ENCODE measurements at regions not wholly inside any gene's neighbourhood (a gene's known extent, or its start where the extent isn't known, plus 50 kb on each side); places are given as distances from the start of the nearest gene placed in this dataset.

DNA sequence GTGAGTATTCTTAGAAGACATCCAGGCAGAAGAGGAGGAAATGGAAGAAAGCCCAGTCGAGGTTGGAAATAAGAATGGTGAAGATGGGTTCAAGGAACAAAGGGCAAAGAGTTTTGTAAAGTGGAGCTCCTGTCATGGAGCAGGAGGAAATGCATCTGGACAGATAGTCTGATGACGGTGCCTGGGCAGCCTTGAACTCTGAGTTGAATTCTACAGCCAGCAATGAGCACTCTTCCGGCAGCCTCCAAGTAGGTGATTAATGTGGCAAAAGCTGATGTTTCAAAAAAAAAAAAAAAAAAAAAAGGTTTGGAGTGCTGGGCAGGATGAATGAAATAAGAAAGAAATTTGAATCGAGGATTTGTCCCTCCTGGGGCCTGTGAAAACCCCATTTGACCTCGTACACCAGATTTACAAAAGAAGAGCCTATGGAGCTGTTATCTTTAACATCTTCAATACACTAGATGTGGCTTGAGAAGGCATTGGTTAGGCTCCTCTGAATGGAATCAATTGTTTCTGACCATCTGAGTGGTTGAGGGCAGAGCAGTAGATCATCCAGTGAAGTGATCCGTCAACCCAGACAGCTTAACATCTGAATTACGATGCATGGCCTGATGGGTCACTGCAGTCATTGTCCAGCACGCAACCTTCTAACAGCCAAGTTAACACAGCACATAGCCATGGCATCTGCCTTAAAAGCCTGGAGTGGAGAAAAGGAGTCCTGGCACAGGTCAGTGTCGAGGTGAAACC, 449.7 kb downstream of the TXNL1 start:
- Histone ChIP-seq H3K56ac (replicated peaks; ENCODE audit: insufficient read length, low read depth, low read length) (no peak overlapping the region), H3K36me3 (ENCODE audit: control insufficient read depth in 2 of 4, insufficient read depth in 4 of 4, low read length in 3 of 4) (no peaks in the 10 kb centered on the region), H4K8ac (ENCODE audit: extremely low read depth, insufficient read depth, low read length) (no peak overlapping the region), H2BK120ac (replicated peaks; ENCODE audit: low read depth, low read length) (no peak overlapping the region), H3K23ac (ENCODE audit: insufficient read length) (no peak overlapping the region), H3K27me3 (replicated peaks in 1 of 4; ENCODE audit: control insufficient read depth in 3 of 4, extremely low read depth in 1 of 4, insufficient read depth in 3 of 4, low read length in 3 of 4) (no peaks in the 10 kb centered on the region), H3K79me2 (ENCODE audit: control insufficient read depth in 1 of 2, insufficient read depth in 2 of 2, low read length in 2 of 2) (no peaks in the 10 kb centered on the region), H2AFZ (ENCODE audit: low read length) (no peak overlapping the region), H3K4me2 (ENCODE audit: insufficient read depth in 1 of 2, low read depth in 2 of 2, low read length in 2 of 2) (no peak overlapping the region), H2AK5ac (ENCODE audit: low read depth, low read length) (no peak overlapping the region), H3K27ac (ENCODE audit: low read depth, low read length) (no peak overlapping the region), H3K23me2 (ENCODE audit: low read depth, low read length) (no peaks in the 10 kb centered on the region), H4K20me1 (replicated peaks in 1 of 2; ENCODE audit: control insufficient read depth in 1 of 2, insufficient read depth in 2 of 2, low read length in 2 of 2) (no peaks in the 10 kb centered on the region), H3K18ac (ENCODE audit: extremely low read depth, low read length) (no peak overlapping the region), H3K79me1 (ENCODE audit: low read depth, low read length) (no peaks in the 10 kb centered on the region), H2BK15ac (ENCODE audit: low read length) (no peak overlapping the region), H2BK20ac (ENCODE audit: low read length) (no peak overlapping the region), H4K91ac (replicated peaks; ENCODE audit: insufficient read length, low read length) (no peak overlapping the region), H2BK12ac (ENCODE audit: low read depth, low read length) (no peak overlapping the region), H3K9ac (replicated peaks in 1 of 4; ENCODE audit: extremely low read depth in 1 of 4, low read depth in 3 of 4, low read length in 3 of 4) (no peak overlapping the region), H3K4ac (replicated peaks; ENCODE audit: insufficient read length, low read depth, low read length) (no peak overlapping the region), H3K4me1 (replicated peaks in 1 of 4; ENCODE audit: control insufficient read depth in 3 of 4, insufficient read depth in 4 of 4, low read length in 3 of 4) (no peaks in the 10 kb centered on the region), H4K5ac (ENCODE audit: insufficient read length, low read depth, low read length) (no peak overlapping the region), H3K14ac (ENCODE audit: insufficient read length) (no peak overlapping the region), H3K9me3 (ENCODE audit: insufficient read depth in 2 of 2, low read depth in 1 of 2, low read length in 1 of 2) (no peaks in the 10 kb centered on the region), H3K4me3 (ENCODE audit: extremely low read depth in 1 of 4, insufficient read depth in 2 of 4, low read depth in 3 of 4, low read length in 4 of 4) (no peak overlapping the region), H2BK5ac (ENCODE audit: low read depth, low read length) (no peak overlapping the region)
- POLR2A ChIA-PET (ENCODE audit: partially characterized antibody): no interaction called here
- CTCF ChIA-PET (ENCODE audit: partially characterized antibody): no interaction called here
- 93% methylated on average over 8 of the region's 9 CpGs; no CpG with 5 or more reads in 1 of the 2 experiments for WGBS, 2 experiments (ENCODE audit: extremely low coverage in 1 of 2, insufficient coverage in 1 of 2, insufficient read length in 1 of 2, insufficient replicate concordance in 2 of 2, low coverage in 1 of 2, low lambda C conversion rate in 2 of 2, missing lambda C conversion rate in 1 of 2)
- DNase-seq (ENCODE audit: low read depth in 1 of 2, low spot score in 2 of 2) (no peak), FAIRE-seq (no peak)
- TF ChIP-seq POU5F1 (IDR thresholded peaks at IDR 0.05; ENCODE audit: low read depth, low read length): no peak

Data from H1 (cell line).